Osteocyte (in vitro differentiated cells): ENCODE measurements at regions not wholly inside any gene's neighbourhood (a gene's known extent, or its start where the extent isn't known, plus 50 kb on each side); places are given as distances from the start of the nearest gene placed in this dataset.
"Not testable (repeated sequence)": the region's sequence is repeated elsewhere in the genome, so short reads cannot be mapped to it uniquely, and the experiment has no call there.

Source experiments
- DNase-seq: peaks from one replicate; pipeline ENCODE4 v3.0.0; 2021; ENCODE audit warnings: mixed read lengths; ENCODE audit not compliant: unreplicated experiment; ENCODE audit errors: extremely low spot score
- H3K27ac Mint-ChIP-seq: one replicate; pipeline ENCODE4 v1.8.0; 2021; ENCODE audit warnings: mild to moderate bottlenecking, mixed read lengths; ENCODE audit not compliant: unreplicated experiment
- H3K27me3 Mint-ChIP-seq: one replicate; pipeline ENCODE4 v1.8.0; 2021; ENCODE audit warnings: mixed read lengths; ENCODE audit not compliant: unreplicated experiment
- H3K36me3 Mint-ChIP-seq: one replicate; pipeline ENCODE4 v1.8.0; 2021; ENCODE audit warnings: mixed read lengths; ENCODE audit not compliant: unreplicated experiment
- H3K4me1 Mint-ChIP-seq: one replicate; pipeline ENCODE4 v1.8.0; 2021; ENCODE audit warnings: mixed read lengths; ENCODE audit not compliant: unreplicated experiment
- H3K4me3 Mint-ChIP-seq: one replicate; pipeline ENCODE4 v1.8.0; 2021; ENCODE audit warnings: mild to moderate bottlenecking, moderate library complexity, mixed read lengths; ENCODE audit not compliant: unreplicated experiment
- H3K9me3 Mint-ChIP-seq: one replicate; pipeline ENCODE4 v1.8.0; 2021; ENCODE audit warnings: mixed read lengths; ENCODE audit not compliant: unreplicated experiment
- CTCF ChIP-seq: fragments of 200-600 bp; sonication (generic); IDR thresholded peaks from 2 replicates; pipeline ENCODE4 v1.5.0; 2021; ENCODE audit warnings: antibody characterized with exemption, mild to moderate bottlenecking, moderate library complexity

- Mint-ChIP-seq H3K4me1 (no peaks in the 10 kb centered on the region), H3K36me3 (peaks cover 1% of the 10 kb centered on the region), H3K9me3 (peaks cover 2% of the 10 kb centered on the region), H3K27ac (no peak overlapping the region), H3K27me3 (no peaks in the 10 kb centered on the region), H3K4me3 (no peak overlapping the region)
- TF ChIP-seq CTCF: no peak
- no peak for DNase-seq
These were observed 164.5 kb upstream of the DYRK2 start for GRCh38 chr12:67483871-67484554.

DNA sequence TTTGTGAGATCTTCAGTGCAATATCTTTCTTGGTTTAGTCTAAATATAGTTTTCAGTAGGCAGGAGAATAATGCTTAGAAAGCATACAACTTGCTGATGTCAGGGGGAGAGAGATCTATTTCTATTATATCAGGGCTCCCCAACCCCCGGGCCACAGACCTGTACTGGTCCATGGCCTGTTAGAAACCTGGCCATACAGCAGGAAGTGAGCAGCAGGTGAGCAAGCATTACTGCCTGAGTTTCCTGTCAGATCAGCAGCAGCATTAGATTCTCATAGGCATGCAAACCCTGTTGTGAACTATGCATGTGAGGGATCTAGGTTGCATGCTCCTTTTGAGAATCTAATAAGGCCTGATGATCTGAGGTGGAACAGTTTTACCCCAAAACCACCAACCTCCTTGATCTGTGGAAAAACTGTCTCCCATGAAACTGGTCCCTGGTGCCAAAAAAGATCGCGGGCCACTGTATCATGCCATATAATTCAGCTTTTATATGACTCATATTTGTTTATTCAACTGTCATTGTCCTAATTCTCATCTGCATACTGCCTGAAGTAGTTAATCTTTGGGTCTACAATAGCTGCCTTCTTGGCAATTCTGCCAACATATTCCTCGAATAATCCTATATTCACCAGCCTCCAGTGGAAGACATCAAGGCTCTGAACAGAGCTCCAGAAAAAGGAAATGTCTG, 163.6 kb upstream of the DYRK2 start:
- peaks cover 8% of the 10 kb centered on the region for H3K9me3 Mint-ChIP-seq
- no peak for DNase-seq
- no peaks in the 10 kb centered on the region for H3K27me3 Mint-ChIP-seq
- TF ChIP-seq CTCF: no peak
- H3K4me3 Mint-ChIP-seq: no peak overlapping the region
- no peaks in the 10 kb centered on the region for H3K4me1 Mint-ChIP-seq
- H3K27ac Mint-ChIP-seq: no peak overlapping the region
- peaks cover 4% of the 10 kb centered on the region for H3K36me3 Mint-ChIP-seq

DNA sequence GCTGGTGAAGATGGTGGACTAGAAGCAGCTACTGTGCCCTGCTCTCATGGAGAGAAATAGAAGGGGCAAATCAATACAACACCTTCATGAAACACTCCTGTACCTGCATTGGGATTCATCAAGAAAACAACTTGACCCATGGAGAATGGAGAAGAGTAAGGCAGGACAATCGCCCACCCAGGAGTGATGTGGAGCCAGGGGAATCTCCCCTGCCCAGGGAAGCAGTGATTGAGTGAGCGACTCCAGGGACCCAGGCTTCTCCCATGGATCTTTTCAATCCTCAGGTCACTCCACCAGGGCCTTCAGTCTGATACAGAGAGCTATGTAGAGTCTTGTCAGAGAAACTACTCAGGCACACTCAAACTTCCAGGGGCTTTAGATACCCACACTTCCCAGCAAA, 161.9 kb upstream of the DYRK2 start:
- Mint-ChIP-seq H3K27ac (no peak overlapping the region), H3K9me3 (peaks cover 17% of the 10 kb centered on the region), H3K27me3 (peaks cover 3% of the 10 kb centered on the region), H3K4me1 (no peaks in the 10 kb centered on the region), H3K4me3 (no peak overlapping the region), H3K36me3 (peaks cover 4% of the 10 kb centered on the region)
- DNase-seq: no peak
- no peak for TF ChIP-seq CTCF

GRCh38 chr12:67488349-67488748, 160.2 kb upstream of the DYRK2 start:
- H3K27me3 Mint-ChIP-seq, H3K27ac Mint-ChIP-seq, H3K4me3 Mint-ChIP-seq, H3K36me3 Mint-ChIP-seq, H3K4me1 Mint-ChIP-seq, DNase-seq: not testable (repeated sequence)
- H3K9me3 Mint-ChIP-seq: peaks cover 28% of the 10 kb centered on the region

- no peak for DNase-seq
- no peak for TF ChIP-seq CTCF
- H3K4me1 Mint-ChIP-seq: no peaks in the 10 kb centered on the region
- no peak overlapping the region for H3K27ac Mint-ChIP-seq
- H3K4me3 Mint-ChIP-seq: no peak overlapping the region
- peaks cover 4% of the 10 kb centered on the region for H3K36me3 Mint-ChIP-seq
- peaks cover 28% of the 10 kb centered on the region for H3K9me3 Mint-ChIP-seq
- H3K27me3 Mint-ChIP-seq: peaks cover 13% of the 10 kb centered on the region
These were observed 159.5 kb upstream of the DYRK2 start for GRCh38 chr12:67489007-67489406.
